AG04450 (cell line): ENCODE measurements at regions not wholly inside any gene's neighbourhood (a gene's known extent, or its start where the extent isn't known, plus 50 kb on each side); places are given as distances from the start of the nearest gene placed in this dataset.
"Not testable (repeated sequence)": the region's sequence is repeated elsewhere in the genome, so short reads cannot be mapped to it uniquely, and the experiment has no call there.

Source experiments
- CTCF ChIA-PET: fragments of 300-600, 350-600 bp; formaldehyde crosslinking; extraction: SDS; loops from one replicate; lab custom pipeline; 2022; ENCODE audit warnings: antibody characterized with exemption, inconsistent platforms; lab: Charles Lee
- POLR2A ChIA-PET: fragments of 350-600 bp; formaldehyde crosslinking; extraction: SDS; loops from one replicate; lab custom pipeline; 2021; ENCODE audit warnings: antibody characterized with exemption, inconsistent platforms; lab: Yijun Ruan, JAX
- DNase-seq: peaks from one replicate; pipeline ENCODE4 v3.0.0-alpha.2; 2011; ENCODE audit warnings: low read depth, low spot score
- H3K27ac ChIP-seq: one replicate; pipeline ENCODE4 v1.5.1; 2012; ENCODE audit warnings: low read depth, low read length, control low read depth
- H3K27me3 ChIP-seq: one replicate; pipeline ENCODE4 v1.6.0; 2012; ENCODE audit warnings: low read length; ENCODE audit not compliant: control insufficient read depth, insufficient read depth
- H3K4me3 ChIP-seq: 2 replicates; pipeline ENCODE4 v1.5.1; 2011; ENCODE audit warnings: mild to moderate bottlenecking, low read depth, low read length, control low read depth
- H3K9me3 ChIP-seq: 2 replicates; pipeline ENCODE4 v1.5.1; 2012; ENCODE audit warnings: low read length; ENCODE audit not compliant: control insufficient read depth, insufficient read depth
- CTCF ChIP-seq: IDR thresholded peaks from 2 replicates; pipeline ENCODE4 v1.5.1; 2011; ENCODE audit warnings: low read depth, low read length, control low read depth, inconsistent platforms

GRCh38 chr1:193448682-193449461 lies 262.5 kb upstream of the B3GALT2 start:
- CTCF ChIA-PET = no interaction called here
- Histone ChIP-seq H3K4me3 (no peak overlapping the region), H3K9me3 (no peaks in the 10 kb centered on the region), H3K27ac (no peak overlapping the region), H3K27me3 (no peaks in the 10 kb centered on the region)
- no peak for DNase-seq
- TF ChIP-seq CTCF = no peak
- POLR2A ChIA-PET = no interaction called here

- ChIA-PET CTCF (no interaction called here), POLR2A (no interaction called here)
These were observed 257.5 kb upstream of the B3GALT2 start for GRCh38 chr1:193443886-193444285.

GRCh38 chr1:193438771-193439170 lies 252.4 kb upstream of the B3GALT2 start:
- ChIA-PET CTCF (no interaction called here), POLR2A (no interaction called here)
- TF ChIP-seq CTCF = no peak
- peaks cover 2% of the 10 kb centered on the region; the same call in 1 of the 2 replicates for H3K9me3 ChIP-seq
- no peak overlapping the region for H3K4me3 ChIP-seq
- H3K27me3 ChIP-seq = no peaks in the 10 kb centered on the region
- no peak overlapping the region for H3K27ac ChIP-seq
- DNase-seq = no peak

More at GRCh38 chr1:193443886-193444285, 257.5 kb upstream of the B3GALT2 start:
- H3K4me3 ChIP-seq = no peak overlapping the region
- DNase-seq = no peak
- H3K9me3 ChIP-seq = no peaks in the 10 kb centered on the region
- H3K27me3 ChIP-seq = no peaks in the 10 kb centered on the region
- TF ChIP-seq CTCF = no peak
- no peak overlapping the region for H3K27ac ChIP-seq

GRCh38 chr1:193438312-193438711 lies 251.9 kb upstream of the B3GALT2 start:
- no peak for TF ChIP-seq CTCF
- H3K27me3 ChIP-seq = no peaks in the 10 kb centered on the region
- H3K27ac ChIP-seq = no peak overlapping the region
- POLR2A ChIA-PET = no interaction called here
- DNase-seq = no peak
- CTCF ChIA-PET = no interaction called here
- peaks cover 5% of the 10 kb centered on the region; the same call in 1 of the 2 replicates for H3K9me3 ChIP-seq
- H3K4me3 ChIP-seq = no peak overlapping the region

GRCh38 chr1:193437785-193438184 lies 251.4 kb upstream of the B3GALT2 start:
- CTCF ChIA-PET = no interaction called here

GRCh38 chr1:193437333-193437732 lies 250.9 kb upstream of the B3GALT2 start:
- H3K27ac ChIP-seq, DNase-seq, CTCF ChIA-PET, H3K4me3 ChIP-seq, H3K27me3 ChIP-seq, POLR2A ChIA-PET: not testable (repeated sequence)
- peaks cover 15% of the 10 kb centered on the region; the same call in 1 of the 2 replicates for H3K9me3 ChIP-seq

More at GRCh38 chr1:193437785-193438184, 251.4 kb upstream of the B3GALT2 start:
- Histone ChIP-seq H3K27me3 (no peaks in the 10 kb centered on the region), H3K27ac (no peak overlapping the region), H3K9me3 (peaks cover 10% of the 10 kb centered on the region; the same call in 1 of the 2 replicates), H3K4me3 (no peak overlapping the region)
- POLR2A ChIA-PET = no interaction called here
- TF ChIP-seq CTCF = no peak
- no peak for DNase-seq
